HG02678 (cell line): ENCODE measurements at regions not wholly inside any gene's neighbourhood (a gene's known extent, or its start where the extent isn't known, plus 50 kb on each side); places are given as distances from the start of the nearest gene placed in this dataset.
"Not testable (repeated sequence)": the region's sequence is repeated elsewhere in the genome, so short reads cannot be mapped to it uniquely, and the experiment has no call there.

Experiments used
- ATAC-seq: cut with Tn5 transposase; IDR thresholded peaks from one replicate; pipeline ENCODE4 v1.9.1; 2021; ENCODE audit warnings: mild to moderate bottlenecking, moderate library complexity; ENCODE audit not compliant: unreplicated experiment

- no peak for ATAC-seq
These were observed 53.8 kb downstream of the ADRB2 start for GRCh38 chr5:148880197-148880596.

GRCh38 chr5:148880696-148881095 lies 54.3 kb downstream of the ADRB2 start:
- ATAC-seq: no peak

GRCh38 chr5:148882332-148882731 lies 55.9 kb downstream of the ADRB2 start:
- ATAC-seq: no peak

GRCh38 chr5:148884339-148885020 lies 58.1 kb downstream of the ADRB2 start:
- no peak for ATAC-seq

- ATAC-seq: no peak
These were observed 60.9 kb downstream of the ADRB2 start for GRCh38 chr5:148887123-148887881.

- ATAC-seq: not testable (repeated sequence)
These were observed 63.5 kb downstream of the ADRB2 start for GRCh38 chr5:148889936-148890335.

GRCh38 chr5:148895441-148895840 lies 69.0 kb downstream of the ADRB2 start:
- not testable (repeated sequence) for ATAC-seq

GRCh38 chr5:148897842-148898241 lies 71.4 kb downstream of the ADRB2 start:
- no peak for ATAC-seq

GRCh38 chr5:148898413-148899075 lies 72.1 kb downstream of the ADRB2 start:
- ATAC-seq: no peak

- no peak for ATAC-seq
These were observed 73.6 kb downstream of the ADRB2 start for GRCh38 chr5:148899993-148900392.

GRCh38 chr5:148902478-148902877 lies 76.1 kb downstream of the ADRB2 start:
- no peak for ATAC-seq

GRCh38 chr5:148903587-148903986 lies 77.2 kb downstream of the ADRB2 start:
- no peak for ATAC-seq

GRCh38 chr5:148904440-148904839 lies 78.0 kb downstream of the ADRB2 start:
- no peak for ATAC-seq

GRCh38 chr5:148905541-148905940 lies 79.1 kb downstream of the ADRB2 start:
- no peak for ATAC-seq

- no peak for ATAC-seq
These were observed 80.6 kb downstream of the ADRB2 start for GRCh38 chr5:148906968-148907367.

GRCh38 chr5:148909040-148909439 lies 82.6 kb downstream of the ADRB2 start:
- no peak for ATAC-seq

- no peak for ATAC-seq
These were observed 83.4 kb downstream of the ADRB2 start for GRCh38 chr5:148909766-148910165.

- ATAC-seq: no peak
These were observed 83.8 kb downstream of the ADRB2 start for GRCh38 chr5:148910216-148910615.

GRCh38 chr5:148910686-148911361 lies 84.4 kb downstream of the ADRB2 start:
- ATAC-seq: no peak

- ATAC-seq: no peak
These were observed 85.0 kb downstream of the ADRB2 start for GRCh38 chr5:148911386-148911785.

- no peak for ATAC-seq
These were observed 85.7 kb downstream of the ADRB2 start for GRCh38 chr5:148912146-148912545.
